Astrocyte (in vitro differentiated cells and primary cell): ENCODE measurements at regions not wholly inside any gene's neighbourhood (a gene's known extent, or its start where the extent isn't known, plus 50 kb on each side); places are given as distances from the start of the nearest gene placed in this dataset.

Source experiments
- DNase-seq: peaks from one replicate; pipeline ENCODE4 v3.0.0-alpha.2; 2010; ENCODE audit warnings: low read depth
- FAIRE-seq: peaks from 2 replicates; lab custom pipeline; 2011; peaks lifted over from hg19 to GRCh38; lab: Jason Lieb, UNC
- H2AFZ ChIP-seq: 2 replicates; pipeline ENCODE4 v1.6.0; 2012; ENCODE audit warnings: low read depth, low read length, inconsistent platforms
- H3K27ac ChIP-seq: 2 replicates; pipeline ENCODE4 v1.5.1; 2011; ENCODE audit warnings: low read depth, low read length, inconsistent platforms
- H3K27me3 ChIP-seq: 2 replicates; pipeline ENCODE4 v1.6.0; 2011; ENCODE audit warnings: low read length, inconsistent platforms; ENCODE audit not compliant: insufficient read depth
- H3K36me3 ChIP-seq: 2 replicates; pipeline ENCODE4 v1.5.1; 2011; ENCODE audit warnings: low read length, inconsistent platforms; ENCODE audit not compliant: insufficient read depth
- H3K4me1 ChIP-seq: 2 replicates; pipeline ENCODE4 v1.5.1; 2011; ENCODE audit warnings: low read length, inconsistent platforms; ENCODE audit not compliant: insufficient read depth
- H3K4me2 ChIP-seq: 2 replicates; pipeline ENCODE4 v1.6.0; 2012; ENCODE audit warnings: low read length, inconsistent platforms
- H3K4me3 ChIP-seq: 2 replicates; pipeline ENCODE4 v1.5.1; 2011; ENCODE audit warnings: low read depth, mild to moderate bottlenecking, low read length, inconsistent platforms; ENCODE audit not compliant: insufficient read depth
- H3K79me2 ChIP-seq: 2 replicates; pipeline ENCODE4 v1.6.0; 2012; ENCODE audit warnings: mild to moderate bottlenecking, low read length, inconsistent platforms; ENCODE audit not compliant: insufficient read depth
- H3K9ac ChIP-seq: 2 replicates; pipeline ENCODE4 v1.6.0; 2012; ENCODE audit warnings: mild to moderate bottlenecking, low read length, inconsistent platforms
- H3K9me3 ChIP-seq: 2 replicates; pipeline ENCODE4 v1.5.1; 2012; ENCODE audit warnings: low read depth, mild to moderate bottlenecking, low read length, inconsistent platforms; ENCODE audit not compliant: insufficient read depth
- H4K20me1 ChIP-seq: 2 replicates; pipeline ENCODE4 v1.6.0; 2012; ENCODE audit warnings: low read length, inconsistent platforms; ENCODE audit not compliant: insufficient read depth
- H3K27ac Mint-ChIP-seq: one replicate; pipeline ENCODE4 v1.8.0; 2021; ENCODE audit warnings: mild to moderate bottlenecking, mixed read lengths; ENCODE audit not compliant: unreplicated experiment
- H3K27me3 Mint-ChIP-seq: one replicate; pipeline ENCODE4 v1.8.0; 2021; ENCODE audit warnings: low read depth, mixed read lengths; ENCODE audit not compliant: unreplicated experiment
- H3K36me3 Mint-ChIP-seq: one replicate; pipeline ENCODE4 v1.8.0; 2021; ENCODE audit warnings: low read depth, mixed read lengths; ENCODE audit not compliant: unreplicated experiment
- H3K4me1 Mint-ChIP-seq: one replicate; pipeline ENCODE4 v1.8.0; 2021; ENCODE audit warnings: low read depth, mixed read lengths; ENCODE audit not compliant: unreplicated experiment
- H3K4me3 Mint-ChIP-seq: one replicate; pipeline ENCODE4 v1.8.0; 2021; ENCODE audit warnings: mild to moderate bottlenecking, moderate library complexity, mixed read lengths; ENCODE audit not compliant: unreplicated experiment
- H3K9me3 Mint-ChIP-seq: one replicate; pipeline ENCODE4 v1.8.0; 2021; ENCODE audit warnings: mild to moderate bottlenecking, mixed read lengths; ENCODE audit not compliant: unreplicated experiment
- EZH2 ChIP-seq: IDR thresholded peaks from 2 replicates; pipeline ENCODE4 v1.6.1; 2012; ENCODE audit warnings: mild to moderate bottlenecking, low read length, inconsistent platforms; ENCODE audit not compliant: insufficient read depth
- TF ChIP-seq, protein P1 (sequence below): IDR thresholded peaks from 2 replicates; pipeline ENCODE4 v1.5.1; 2011; ENCODE audit warnings: low read depth, mild to moderate bottlenecking, inconsistent platforms, low read length, moderate library complexity; ENCODE audit not compliant: insufficient read depth

GRCh38 chr18:52228166-52228565 is 111.8 kb upstream of the DCC start:
- no peaks in the 10 kb centered on the region for H3K9me3 Mint-ChIP-seq
- Histone ChIP-seq H3K79me2 (no peaks in the 10 kb centered on the region), H3K4me1 (no peaks in the 10 kb centered on the region), H3K27me3 (no peaks in the 10 kb centered on the region), H3K9me3 (no peaks in the 10 kb centered on the region), H3K9ac (no peak overlapping the region), H4K20me1 (no peaks in the 10 kb centered on the region), H3K36me3 (no peaks in the 10 kb centered on the region), H2AFZ (no peak overlapping the region), H3K4me3 (no peak overlapping the region), H3K4me2 (no peak overlapping the region), H3K27ac (no peak overlapping the region)
- TF ChIP-seq EZH2 = no peak
- TF ChIP-seq, protein P1, sequence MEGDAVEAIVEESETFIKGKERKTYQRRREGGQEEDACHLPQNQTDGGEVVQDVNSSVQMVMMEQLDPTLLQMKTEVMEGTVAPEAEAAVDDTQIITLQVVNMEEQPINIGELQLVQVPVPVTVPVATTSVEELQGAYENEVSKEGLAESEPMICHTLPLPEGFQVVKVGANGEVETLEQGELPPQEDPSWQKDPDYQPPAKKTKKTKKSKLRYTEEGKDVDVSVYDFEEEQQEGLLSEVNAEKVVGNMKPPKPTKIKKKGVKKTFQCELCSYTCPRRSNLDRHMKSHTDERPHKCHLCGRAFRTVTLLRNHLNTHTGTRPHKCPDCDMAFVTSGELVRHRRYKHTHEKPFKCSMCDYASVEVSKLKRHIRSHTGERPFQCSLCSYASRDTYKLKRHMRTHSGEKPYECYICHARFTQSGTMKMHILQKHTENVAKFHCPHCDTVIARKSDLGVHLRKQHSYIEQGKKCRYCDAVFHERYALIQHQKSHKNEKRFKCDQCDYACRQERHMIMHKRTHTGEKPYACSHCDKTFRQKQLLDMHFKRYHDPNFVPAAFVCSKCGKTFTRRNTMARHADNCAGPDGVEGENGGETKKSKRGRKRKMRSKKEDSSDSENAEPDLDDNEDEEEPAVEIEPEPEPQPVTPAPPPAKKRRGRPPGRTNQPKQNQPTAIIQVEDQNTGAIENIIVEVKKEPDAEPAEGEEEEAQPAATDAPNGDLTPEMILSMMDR = no peak
- no peak for DNase-seq
- no peak for FAIRE-seq
- no peak overlapping the region for H3K27ac Mint-ChIP-seq
- no peak overlapping the region for H3K4me3 Mint-ChIP-seq
- peaks cover 6% of the 10 kb centered on the region for H3K27me3 Mint-ChIP-seq
- H3K4me1 Mint-ChIP-seq = peaks cover 5% of the 10 kb centered on the region
- H3K36me3 Mint-ChIP-seq = no peaks in the 10 kb centered on the region

DNA sequence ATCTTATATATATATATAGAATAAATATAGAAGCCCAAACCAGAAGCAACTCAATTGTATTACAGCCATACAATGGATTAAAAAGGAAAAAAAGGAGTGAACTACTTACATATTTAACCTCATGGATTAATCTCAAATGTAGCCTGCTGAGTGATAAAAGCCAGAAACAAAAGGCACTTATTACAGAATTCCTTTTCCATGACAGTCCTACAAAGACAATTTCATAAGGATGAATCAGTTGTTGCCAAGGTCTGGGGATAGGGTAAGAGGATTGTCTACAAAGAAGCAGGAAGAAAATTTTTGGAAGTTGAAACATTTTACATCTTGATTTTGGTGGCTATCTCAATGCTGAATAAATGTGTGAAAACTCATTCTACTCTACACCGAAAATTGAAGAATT is 103.9 kb upstream of the DCC start:
- TF ChIP-seq EZH2 = no peak
- TF ChIP-seq, protein P1 = no peak
- H3K36me3 ChIP-seq = no peaks in the 10 kb centered on the region
- H4K20me1 ChIP-seq = no peaks in the 10 kb centered on the region
- Mint-ChIP-seq H3K4me3 (no peak overlapping the region), H3K36me3 (no peaks in the 10 kb centered on the region), H3K4me1 (peaks cover 9% of the 10 kb centered on the region), H3K27me3 (no peaks in the 10 kb centered on the region), H3K27ac (no peak overlapping the region), H3K9me3 (no peaks in the 10 kb centered on the region)
- no peaks in the 10 kb centered on the region for H3K9me3 ChIP-seq
- no peak for FAIRE-seq
- no peak overlapping the region for H3K9ac ChIP-seq
- DNase-seq = peak; percentile 44
- H3K4me1 ChIP-seq = peaks cover 5% of the 10 kb centered on the region
- no peak overlapping the region for H3K4me3 ChIP-seq
- no peak overlapping the region for H3K27ac ChIP-seq
- H2AFZ ChIP-seq = no peak overlapping the region
- no peaks in the 10 kb centered on the region for H3K79me2 ChIP-seq
- H3K4me2 ChIP-seq = no peak overlapping the region
- no peaks in the 10 kb centered on the region for H3K27me3 ChIP-seq

DNA sequence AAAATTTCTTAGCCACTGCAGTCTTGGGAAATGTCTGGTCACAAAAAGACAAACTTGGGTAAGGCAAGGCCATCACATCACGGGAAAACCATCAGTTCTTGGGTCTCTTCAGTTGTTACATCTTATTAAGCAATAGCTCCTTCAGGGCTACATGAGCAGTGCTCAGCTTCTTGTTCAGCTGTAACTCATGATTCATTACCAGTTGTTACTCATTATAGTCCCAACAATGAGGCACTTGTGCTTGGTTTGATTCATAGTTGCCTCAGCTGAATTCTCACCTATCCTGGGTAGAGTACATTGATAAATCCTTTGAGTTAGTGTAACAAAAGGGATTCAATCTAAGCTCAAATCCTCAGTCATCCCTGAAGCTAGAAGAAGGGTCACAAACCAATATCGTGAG is 102.4 kb upstream of the DCC start:
- Histone ChIP-seq H4K20me1 (no peaks in the 10 kb centered on the region), H3K79me2 (no peaks in the 10 kb centered on the region), H2AFZ (no peak overlapping the region), H3K9me3 (no peaks in the 10 kb centered on the region), H3K4me3 (no peak overlapping the region), H3K9ac (no peak overlapping the region), H3K4me2 (peak overlapping the region; percentile 6), H3K4me1 (peaks cover 5% of the 10 kb centered on the region), H3K36me3 (no peaks in the 10 kb centered on the region), H3K27me3 (no peaks in the 10 kb centered on the region), H3K27ac (peak overlapping the region; percentile 34)
- no peaks in the 10 kb centered on the region for H3K9me3 Mint-ChIP-seq
- no peak overlapping the region for H3K4me3 Mint-ChIP-seq
- H3K4me1 Mint-ChIP-seq = peaks cover 9% of the 10 kb centered on the region
- no peak overlapping the region for H3K27ac Mint-ChIP-seq
- H3K27me3 Mint-ChIP-seq = no peaks in the 10 kb centered on the region
- no peaks in the 10 kb centered on the region for H3K36me3 Mint-ChIP-seq
- TF ChIP-seq, protein P1 = no peak
- no peak for TF ChIP-seq EZH2
- FAIRE-seq (no peak), DNase-seq (peak; percentile 56)
